Epithelial cell of prostate (primary cell): ENCODE measurements at regions not wholly inside any gene's neighbourhood (a gene's known extent, or its start where the extent isn't known, plus 50 kb on each side); places are given as distances from the start of the nearest gene placed in this dataset.

Experiments
- DNase-seq: peaks from one replicate; pipeline ENCODE4 v3.0.0-alpha.2; 2011; ENCODE audit warnings: low read depth, low spot score
- H3K27ac ChIP-seq: fragments of 450-650 bp; 2 replicates; pipeline ENCODE4 v1.5.1; 2017; ENCODE audit warnings: mild to moderate bottlenecking

DNA sequence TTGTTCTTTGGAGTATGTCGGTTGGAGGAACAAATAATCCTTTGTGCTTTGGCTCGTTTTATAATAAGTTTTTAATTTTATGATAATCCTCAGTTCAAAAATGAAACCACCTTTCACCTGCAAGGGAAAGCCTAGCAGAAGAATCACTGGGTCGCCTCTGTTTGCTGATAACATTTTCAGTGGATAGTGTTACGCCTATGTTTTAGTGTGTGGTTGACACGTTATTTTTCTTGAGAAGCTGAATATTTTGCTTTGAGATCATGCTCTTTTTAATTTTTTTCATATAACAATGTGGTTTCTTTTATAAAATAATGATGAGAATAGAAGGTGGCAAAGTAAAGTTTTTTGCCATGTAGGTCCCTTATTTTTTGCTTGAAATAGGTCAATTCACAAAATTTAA, 172.7 kb upstream of the ZEB2 start:
- DNase-seq, result no peak
- no peak overlapping the region for H3K27ac ChIP-seq

DNA sequence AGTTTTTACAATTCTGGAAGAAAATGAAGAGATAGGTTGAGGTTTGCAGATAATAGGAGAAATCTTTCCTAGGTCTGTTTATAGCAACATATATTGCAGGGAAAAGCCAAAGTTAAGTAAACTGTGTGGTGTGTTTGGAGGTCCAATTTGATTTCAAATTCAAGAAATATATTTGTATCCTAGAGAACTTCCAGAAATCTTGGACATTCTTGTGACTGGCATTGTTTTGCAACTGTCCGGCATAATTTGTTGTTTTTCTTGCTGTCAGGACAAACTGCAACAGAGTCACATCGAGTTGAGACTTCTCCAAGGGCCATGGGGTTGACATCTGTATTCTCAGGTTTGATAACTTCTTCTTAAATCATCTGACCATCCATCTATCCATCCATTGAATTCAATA, 170.9 kb upstream of the ZEB2 start:
- DNase-seq, result no peak
- no peak overlapping the region for H3K27ac ChIP-seq

DNA sequence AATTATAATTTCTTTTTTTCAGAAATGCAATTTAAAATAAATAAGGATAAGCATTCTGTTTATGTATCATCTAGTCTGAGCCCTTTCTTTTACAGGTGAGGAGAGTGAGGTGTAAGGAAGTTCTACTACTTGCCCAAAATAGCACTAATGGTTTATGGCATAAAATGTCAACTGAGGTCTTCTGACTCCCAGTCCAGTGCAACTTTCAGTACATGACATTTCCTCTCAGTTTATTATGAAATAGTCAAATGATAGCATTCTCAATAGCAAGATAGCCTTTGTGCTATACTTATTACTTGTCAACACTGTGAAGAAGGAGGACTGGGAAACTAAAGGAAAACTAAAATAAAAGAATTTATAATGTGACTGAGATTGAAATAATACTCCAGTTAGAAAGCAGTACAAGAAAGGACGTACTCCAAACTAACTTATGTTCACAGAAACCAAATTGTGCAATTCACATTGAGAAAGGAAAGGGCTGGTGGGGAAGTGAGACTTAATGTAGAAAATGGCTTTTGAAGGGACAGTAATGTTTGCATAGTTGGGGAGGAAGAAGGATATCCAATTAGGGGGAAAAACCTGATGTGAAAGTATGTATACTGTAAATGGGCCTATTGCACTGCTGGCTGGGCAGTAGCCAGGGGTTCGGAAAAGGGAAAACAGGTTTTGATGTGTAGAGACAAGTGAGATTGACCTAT, 166.7 kb upstream of the ZEB2 start:
- DNase-seq, result no peak
- H3K27ac ChIP-seq, result no peak overlapping the region

DNA sequence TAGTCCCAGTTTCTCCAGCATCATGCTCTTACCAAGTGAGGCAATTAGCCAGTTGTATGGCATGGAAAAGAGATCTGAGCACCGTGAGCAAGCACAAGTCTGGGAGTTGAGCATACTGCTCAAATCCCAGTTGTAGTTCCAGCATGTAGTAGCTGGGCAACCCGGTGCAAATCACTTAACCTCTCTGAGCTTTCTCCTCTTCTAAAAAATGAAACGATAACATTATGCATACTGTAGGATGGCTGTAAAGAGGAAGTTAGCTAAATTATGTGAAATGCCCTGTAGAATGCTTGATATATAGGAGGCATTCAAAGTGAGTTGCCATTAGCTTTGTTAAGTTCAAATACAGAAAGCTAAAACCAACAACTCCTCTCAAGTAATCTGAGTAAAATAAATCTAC, 164.0 kb upstream of the ZEB2 start:
- no peak overlapping the region for H3K27ac ChIP-seq
- DNase-seq, result no peak

DNA sequence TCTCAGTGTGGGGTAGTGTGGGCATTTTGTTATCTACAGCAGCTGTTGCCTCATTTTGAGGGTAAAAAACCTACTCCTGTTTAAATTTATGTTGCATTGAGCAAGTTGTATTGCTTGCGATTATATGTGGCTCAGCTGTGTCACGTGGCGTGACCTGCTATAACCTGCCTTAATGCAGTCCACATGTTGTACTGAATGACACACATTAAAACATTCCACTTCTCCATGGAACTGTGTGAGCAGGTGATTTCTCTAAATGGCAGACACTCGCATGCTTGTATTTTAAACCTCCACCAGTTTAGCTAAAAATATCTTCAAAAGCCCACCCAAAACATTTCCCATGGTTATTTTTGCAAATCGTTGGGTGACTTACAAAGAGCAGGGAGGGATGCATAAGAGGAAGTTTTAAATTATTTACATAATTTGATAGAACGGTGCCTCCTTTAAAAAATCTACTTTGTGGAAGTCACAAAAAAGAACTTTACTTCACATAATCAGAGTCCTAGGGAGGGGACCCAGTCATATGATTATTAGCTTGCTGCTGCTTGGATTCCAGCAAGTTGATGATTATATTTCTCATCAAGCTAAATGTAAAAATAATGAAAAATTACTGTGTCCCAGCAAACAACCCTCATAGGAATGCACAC, 163.3 kb upstream of the ZEB2 start:
- DNase-seq, result no peak
- H3K27ac ChIP-seq, result no peak overlapping the region

DNA sequence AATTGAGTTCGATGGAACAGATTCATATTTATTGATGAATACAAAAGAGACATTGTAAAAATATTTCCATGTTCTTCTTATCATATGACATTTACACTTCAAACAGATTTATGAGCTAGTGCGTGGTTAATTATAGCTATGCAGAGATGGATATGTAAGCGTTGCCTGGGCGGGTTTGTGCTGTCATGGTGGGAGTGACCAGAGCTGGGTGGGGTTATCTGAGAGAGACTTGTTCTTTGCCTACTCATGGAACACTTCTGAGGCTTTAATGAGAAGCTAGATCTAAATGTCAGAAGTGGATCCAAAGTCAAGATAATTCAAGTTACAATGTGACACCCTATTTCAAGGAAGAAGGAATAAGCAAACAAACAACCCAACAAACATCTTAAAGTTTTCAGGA, 162.3 kb upstream of the ZEB2 start:
- DNase-seq, result no peak
- no peak overlapping the region for H3K27ac ChIP-seq

DNA sequence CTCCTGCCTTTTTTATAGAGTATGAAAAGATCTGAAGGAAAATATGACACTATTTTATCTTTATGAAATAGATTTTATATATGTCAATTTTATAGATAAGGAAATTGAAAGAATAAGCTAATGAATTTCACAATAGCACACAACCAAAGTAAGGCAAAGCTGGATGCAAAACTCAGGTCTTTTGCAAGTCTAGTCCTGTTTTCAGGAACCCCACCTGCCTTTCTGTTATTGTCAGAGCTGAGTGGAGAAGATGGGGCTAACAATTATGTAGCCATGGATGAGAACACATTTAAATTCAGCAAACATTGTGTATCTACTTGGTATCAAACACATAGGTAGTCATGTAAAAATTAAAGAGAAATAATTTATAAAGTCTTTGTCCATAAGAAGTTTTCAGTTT, 161.5 kb upstream of the ZEB2 start:
- no peak overlapping the region for H3K27ac ChIP-seq
- DNase-seq, result no peak

DNA sequence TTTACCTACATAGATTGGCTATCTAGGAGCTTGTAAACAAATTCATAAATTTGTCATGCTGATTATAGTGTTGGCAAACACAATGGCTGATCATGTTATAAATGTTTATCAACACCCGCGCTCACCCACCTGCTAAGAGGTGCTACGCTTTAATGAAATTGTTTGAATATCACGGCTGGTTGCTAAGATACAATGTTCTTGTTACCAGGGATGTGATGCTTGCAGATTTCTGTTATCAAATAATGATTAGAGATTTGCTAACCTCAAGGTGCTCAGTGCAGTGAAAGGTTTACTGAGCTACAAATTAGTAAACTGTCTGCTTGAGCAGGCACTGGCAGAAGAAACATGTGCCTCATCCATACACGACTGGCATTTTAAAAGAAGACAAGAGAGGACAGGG, 160.0 kb upstream of the ZEB2 start:
- H3K27ac ChIP-seq, result no peak overlapping the region
- DNase-seq, result no peak

DNA sequence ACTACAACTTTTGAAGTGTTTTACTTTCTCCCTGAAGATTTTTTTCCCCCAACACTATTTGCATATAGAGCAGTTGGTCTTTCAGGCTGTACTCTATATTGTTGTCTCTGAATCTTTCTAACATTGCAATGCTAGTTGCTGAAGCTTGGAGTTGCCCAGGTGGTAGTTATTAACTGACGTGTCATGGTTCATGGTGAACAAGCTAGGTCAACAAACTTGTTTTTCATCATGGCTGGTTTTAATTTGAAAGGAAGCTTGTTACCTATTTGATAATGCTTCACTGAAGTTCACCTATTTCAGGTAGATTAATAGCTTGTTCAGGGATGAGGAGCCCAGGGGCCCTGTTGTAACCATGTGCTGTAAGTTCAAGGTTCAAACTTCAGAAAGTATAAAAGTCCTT, 158.8 kb upstream of the ZEB2 start:
- no peak overlapping the region for H3K27ac ChIP-seq
- DNase-seq, result no peak

DNA sequence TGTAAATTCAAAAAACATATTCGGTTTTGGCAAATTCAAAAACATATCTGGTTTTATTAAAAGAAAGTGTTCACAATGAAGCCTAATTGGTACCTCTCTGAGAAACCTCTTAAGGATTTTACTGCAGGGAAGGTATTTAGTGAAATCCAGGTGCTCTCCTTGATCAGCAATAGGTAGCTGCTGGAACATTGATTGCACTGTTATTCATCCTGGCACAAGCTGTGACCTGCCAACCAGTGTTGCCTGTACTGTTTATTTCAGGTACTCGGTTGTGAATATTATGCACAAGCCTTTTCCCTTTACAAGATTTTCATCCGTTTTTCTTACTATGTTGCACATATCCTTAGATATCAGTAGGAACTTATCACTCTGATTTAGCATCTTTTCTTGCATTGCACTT, 155.8 kb upstream of the ZEB2 start:
- H3K27ac ChIP-seq, result no peak overlapping the region
- DNase-seq, result no peak

DNA sequence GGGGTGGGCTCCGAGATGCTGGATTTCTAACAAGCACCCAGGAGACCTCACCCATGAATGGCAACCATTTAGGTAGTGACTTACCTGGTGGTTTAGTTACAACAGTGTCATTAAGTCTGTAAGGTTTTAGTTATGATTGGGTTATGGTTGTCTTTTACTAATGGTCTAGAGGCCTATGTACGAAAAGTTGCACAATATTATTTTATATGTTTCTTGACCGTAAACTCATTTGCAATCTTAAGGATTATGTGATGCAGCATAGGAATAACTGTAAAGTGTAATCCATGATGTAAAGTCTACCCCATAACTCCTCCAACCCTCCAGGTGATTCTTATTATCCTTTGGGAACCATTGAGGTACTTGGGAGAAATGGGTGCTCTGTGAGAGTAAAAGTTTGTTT, 155.4 kb upstream of the ZEB2 start:
- no peak for DNase-seq
- H3K27ac ChIP-seq, result no peak overlapping the region

DNA sequence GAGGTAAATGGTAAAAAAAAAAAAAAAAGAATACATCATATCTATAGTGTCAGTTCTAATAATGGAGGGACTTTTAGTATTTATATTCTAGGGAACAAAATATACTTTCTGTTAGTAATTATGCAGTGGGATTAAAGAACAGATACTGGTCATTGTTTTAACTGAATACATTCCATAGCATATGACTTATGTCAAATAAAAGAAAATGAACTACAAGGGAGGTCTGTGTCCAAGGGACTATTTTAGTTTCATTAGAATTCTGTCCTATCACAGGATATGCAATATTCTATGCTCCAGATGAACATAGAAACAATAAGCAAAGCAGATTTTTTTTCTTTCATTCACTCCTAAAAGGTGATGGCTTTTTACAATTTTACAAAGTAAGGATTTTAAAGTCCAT, 154.2 kb upstream of the ZEB2 start:
- no peak overlapping the region for H3K27ac ChIP-seq
- no peak for DNase-seq

DNA sequence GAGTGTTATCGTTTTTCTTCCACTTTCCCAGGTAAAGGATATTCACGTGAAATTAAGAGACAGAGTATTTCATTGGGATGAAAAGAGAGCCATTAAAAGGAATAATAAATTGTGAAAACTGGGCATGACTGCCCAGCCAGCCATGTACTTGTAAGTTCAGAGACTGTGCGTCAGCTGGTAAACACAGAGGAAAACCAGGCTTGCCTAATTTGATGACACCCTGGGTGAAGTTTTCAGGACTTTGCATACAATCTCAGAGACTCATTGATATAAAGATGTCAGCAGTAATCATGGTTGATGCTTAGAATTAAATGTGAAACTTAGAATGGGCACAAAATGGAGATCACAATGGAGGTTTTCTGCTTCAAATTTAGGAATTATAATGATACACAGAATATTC, 153.5 kb upstream of the ZEB2 start:
- DNase-seq, result no peak
- no peak overlapping the region for H3K27ac ChIP-seq

DNA sequence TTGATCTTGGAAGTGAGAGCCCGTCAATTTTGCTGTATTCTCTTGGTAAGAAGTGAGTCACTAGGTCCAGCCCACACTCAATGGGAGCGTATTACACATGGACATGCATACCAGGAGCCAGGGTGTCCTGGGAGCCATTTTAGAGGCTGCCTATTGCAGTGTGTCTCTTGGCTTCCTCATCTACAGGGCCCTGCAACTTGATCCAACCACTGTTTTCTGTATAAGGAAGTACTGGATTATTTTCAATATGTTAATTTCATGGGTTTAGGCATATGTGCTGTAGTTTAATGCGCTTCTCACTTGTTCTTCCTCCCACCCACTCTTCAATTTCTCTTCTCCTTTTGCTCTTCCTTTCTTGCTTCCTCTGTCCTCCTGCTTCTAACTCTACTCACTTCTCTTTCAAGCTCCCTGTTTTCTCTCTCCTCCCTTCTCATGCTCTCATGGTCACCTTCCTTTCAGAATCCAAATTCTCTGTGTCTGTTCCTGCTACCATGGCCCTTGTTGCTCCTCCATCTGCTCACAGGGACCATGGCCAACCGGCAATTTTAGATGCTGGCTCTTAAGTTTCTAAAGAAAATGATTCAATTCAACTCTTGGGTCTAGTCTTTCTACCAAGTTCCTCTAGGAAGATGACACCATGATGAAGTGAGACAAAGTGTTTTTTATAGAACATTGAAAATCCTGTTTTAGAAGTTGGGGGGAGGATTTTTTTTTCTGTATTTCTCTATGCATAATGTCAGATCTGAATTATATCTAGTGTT, 152.0 kb upstream of the ZEB2 start:
- no peak for DNase-seq
- H3K27ac ChIP-seq, result no peak overlapping the region

DNA sequence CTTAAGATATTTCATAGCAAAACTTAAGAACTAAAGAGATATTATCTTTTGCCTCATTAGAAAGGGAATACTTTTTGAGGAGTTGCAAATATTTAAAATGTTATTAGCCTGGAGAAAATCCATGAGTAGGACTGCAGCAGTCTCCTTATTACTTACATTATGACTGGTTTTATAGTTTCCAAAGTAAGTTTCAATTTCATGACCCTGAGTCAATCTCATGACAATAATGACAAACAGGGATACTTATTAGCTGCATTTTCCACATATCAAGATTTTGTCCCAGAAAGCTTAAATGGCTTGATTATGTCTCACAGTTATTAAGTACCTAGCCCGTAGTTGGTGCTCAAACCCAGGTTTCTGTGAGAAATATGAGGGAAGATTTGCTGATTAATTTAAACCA, 150.8 kb upstream of the ZEB2 start:
- no peak overlapping the region for H3K27ac ChIP-seq
- DNase-seq, result no peak

DNA sequence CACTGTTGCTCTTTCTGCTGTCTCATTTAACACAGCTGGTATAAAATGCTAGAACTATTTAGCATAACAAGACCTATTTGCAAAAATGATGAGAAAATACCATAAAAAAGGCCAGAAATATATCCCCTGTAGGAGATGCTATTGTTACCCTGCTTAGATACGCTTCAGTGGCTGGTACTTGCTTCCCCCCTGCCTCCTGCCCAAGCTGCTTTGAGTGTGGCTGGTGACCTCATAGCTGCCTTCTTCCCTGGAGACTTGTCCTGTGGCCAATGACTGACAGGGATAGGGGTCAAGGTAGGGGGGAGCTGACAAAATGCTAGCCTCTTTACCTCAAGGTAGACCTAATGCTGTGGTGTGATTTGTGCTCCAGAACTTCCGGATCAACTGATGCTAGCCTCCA, 150.2 kb upstream of the ZEB2 start:
- DNase-seq, result no peak
- H3K27ac ChIP-seq, result no peak overlapping the region

DNA sequence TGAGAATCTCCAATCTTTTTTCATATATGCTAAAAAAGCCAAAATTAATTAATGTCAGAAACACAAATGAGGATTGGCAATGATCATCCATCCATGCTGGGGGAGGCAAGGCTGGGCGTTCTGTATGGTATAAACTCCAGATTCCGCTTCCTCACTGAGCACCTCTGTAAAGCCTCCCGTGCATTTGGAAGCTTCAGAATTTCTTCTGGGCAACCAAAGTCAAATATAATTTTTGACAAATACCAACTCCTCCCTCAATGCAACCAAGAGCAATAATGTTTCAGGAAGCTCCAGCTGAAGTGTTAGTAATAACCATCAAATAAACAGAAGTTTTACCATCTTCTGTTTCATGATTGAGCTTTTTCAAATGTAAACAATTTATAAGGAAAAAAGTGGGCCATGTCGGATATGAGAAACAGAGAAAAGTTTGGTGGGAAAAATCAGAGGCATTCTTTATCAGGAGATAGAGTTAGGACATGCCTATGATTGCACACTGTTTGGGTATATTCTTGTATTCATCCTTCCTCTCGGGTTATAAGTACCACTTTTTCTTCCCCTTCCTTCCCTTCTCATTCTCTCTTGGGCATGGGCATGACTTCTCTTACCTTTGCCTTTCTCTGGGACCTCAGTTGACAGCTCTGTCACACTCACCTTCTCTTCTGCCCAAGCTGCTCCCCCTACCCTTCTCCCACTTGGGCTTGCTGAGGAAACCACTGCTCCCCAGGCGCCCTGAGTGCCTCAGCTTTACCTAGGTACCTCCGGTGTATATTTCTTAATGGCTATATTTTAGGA, 149.5 kb upstream of the ZEB2 start:
- H3K27ac ChIP-seq, result no peak overlapping the region
- DNase-seq, result no peak

DNA sequence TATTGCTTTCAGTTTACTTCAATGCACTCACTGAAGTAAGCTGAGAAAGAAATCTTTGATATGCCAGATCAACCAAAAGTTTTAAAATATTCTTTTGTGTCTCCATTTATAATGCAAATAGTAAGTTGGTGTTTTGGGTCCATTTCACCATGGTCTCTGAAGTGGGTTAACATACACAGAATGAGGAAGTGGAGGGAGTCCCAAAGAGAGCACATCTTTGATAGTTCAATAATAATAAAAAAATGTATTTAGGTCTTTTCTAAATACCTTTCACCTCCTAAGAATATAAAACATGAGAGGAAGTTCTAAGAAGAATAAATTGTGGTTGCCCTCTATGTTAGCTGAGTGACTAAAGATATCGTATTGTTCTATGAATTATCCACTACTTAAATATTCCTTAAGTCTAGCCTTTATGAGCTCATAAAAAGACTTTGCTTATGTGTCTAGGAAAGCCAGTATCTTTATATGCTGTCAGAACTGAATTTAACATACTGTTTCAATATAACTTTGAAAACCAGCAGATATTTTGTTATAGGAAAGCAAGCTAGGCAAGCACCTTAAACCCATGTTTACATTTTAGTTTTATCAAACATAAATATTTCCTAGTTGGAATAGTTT, 148.7 kb upstream of the ZEB2 start:
- H3K27ac ChIP-seq, result no peak overlapping the region
- no peak for DNase-seq

DNA sequence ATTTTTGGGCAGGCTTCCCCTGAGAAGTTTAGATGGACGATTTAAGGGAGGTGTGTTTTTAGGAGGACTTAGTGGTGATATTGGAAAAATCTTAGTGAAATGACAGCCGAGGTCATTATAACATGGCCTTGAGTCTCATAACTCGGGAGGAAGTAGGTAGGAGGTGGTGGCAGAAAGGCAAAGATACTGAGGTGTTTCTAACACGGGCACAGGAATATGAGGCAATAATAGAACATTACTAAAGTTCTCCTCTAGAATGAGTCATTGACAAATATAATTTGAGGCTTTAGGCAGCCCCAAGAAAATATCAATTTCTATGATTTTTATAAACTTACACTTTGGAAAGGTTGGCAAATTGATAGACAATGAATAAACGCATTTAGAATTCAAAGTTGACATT, 146.1 kb upstream of the ZEB2 start:
- DNase-seq, result no peak
- H3K27ac ChIP-seq, result no peak overlapping the region

DNA sequence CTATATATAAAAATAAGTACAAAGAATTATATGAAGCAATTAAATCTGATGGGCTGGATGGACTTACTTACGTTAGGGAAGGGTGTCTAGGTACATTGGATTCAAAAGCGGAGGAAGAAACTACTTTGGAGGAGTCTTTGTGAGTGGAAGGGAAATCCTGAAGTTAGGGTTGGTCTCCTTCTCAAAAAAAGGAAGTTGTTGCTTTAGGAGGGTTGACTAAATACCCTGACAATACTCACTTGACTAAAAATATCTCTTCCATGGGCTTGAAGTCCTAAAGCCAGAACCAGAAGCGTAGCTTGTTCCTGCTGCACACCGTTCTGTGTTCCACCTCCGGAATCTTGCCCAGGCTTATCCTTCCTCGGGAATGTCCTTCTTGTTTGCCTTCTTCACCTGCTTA, 143.3 kb upstream of the ZEB2 start:
- no peak overlapping the region for H3K27ac ChIP-seq
- no peak for DNase-seq
